22Rv1 (cell line): ENCODE measurements at regions not wholly inside any gene's neighbourhood (a gene's known extent, or its start where the extent isn't known, plus 50 kb on each side); places are given as distances from the start of the nearest gene placed in this dataset.

ENCODE experiments used
- H3K27ac ChIP-seq: fragments of 450-650 bp; 2 replicates; pipeline ENCODE4 v1.5.1; 2017
- ZFX ChIP-seq: fragments of 450-650 bp; IDR thresholded peaks from 2 replicates; pipeline ENCODE4 v1.6.1; 2017; ENCODE audit warnings: antibody characterized with exemption, borderline replicate concordance
- TF ChIP-seq, protein P1 (sequence below): fragments of 450-650 bp; IDR thresholded peaks from 2 replicates; pipeline ENCODE4 v1.5.1; 2017; ENCODE audit warnings: mild to moderate bottlenecking

DNA sequence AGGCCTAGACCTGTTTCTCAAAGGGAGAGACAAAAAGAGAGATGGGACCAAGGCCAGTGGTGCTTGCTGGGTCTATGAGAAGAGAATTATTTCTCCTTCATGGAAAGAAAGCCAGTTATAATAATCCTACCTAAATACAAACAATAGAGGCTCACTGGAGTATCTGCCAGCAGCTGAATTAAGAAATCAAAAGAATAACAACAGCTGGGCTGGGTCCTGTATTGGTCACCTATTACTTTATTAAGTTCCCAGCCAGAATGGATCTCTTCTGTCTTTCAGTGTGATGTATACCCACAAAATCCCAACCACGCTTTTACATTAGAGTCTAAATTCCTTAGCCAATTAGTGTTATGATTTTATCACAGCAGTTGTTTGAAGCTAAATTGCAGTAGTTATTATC, 297.8 kb upstream of the DACH1 start:
- no peak overlapping the region for H3K27ac ChIP-seq
- no peak for TF ChIP-seq ZFX
- TF ChIP-seq, protein P1, sequence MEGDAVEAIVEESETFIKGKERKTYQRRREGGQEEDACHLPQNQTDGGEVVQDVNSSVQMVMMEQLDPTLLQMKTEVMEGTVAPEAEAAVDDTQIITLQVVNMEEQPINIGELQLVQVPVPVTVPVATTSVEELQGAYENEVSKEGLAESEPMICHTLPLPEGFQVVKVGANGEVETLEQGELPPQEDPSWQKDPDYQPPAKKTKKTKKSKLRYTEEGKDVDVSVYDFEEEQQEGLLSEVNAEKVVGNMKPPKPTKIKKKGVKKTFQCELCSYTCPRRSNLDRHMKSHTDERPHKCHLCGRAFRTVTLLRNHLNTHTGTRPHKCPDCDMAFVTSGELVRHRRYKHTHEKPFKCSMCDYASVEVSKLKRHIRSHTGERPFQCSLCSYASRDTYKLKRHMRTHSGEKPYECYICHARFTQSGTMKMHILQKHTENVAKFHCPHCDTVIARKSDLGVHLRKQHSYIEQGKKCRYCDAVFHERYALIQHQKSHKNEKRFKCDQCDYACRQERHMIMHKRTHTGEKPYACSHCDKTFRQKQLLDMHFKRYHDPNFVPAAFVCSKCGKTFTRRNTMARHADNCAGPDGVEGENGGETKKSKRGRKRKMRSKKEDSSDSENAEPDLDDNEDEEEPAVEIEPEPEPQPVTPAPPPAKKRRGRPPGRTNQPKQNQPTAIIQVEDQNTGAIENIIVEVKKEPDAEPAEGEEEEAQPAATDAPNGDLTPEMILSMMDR: no peak

DNA sequence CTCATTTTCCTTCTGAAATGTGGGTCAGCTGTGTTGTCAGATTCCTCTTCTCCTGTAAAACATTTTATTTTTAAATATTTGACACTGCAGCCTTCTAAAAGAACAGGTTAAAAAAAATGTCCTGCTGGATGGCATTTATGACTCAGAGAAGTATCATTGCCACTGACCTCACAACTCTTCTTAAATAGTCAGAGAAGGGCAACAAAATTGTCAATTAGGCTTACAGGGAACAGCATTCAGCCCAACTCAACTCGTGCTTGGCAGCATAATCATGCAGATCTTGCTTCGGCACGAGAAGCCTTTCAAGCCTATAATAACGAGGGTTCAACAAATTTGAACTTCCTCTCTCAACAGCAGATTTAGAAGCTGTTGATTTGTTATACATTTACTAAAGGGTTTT, 296.7 kb upstream of the DACH1 start:
- TF ChIP-seq, protein P1: no peak
- no peak for TF ChIP-seq ZFX
- H3K27ac ChIP-seq: no peak overlapping the region

DNA sequence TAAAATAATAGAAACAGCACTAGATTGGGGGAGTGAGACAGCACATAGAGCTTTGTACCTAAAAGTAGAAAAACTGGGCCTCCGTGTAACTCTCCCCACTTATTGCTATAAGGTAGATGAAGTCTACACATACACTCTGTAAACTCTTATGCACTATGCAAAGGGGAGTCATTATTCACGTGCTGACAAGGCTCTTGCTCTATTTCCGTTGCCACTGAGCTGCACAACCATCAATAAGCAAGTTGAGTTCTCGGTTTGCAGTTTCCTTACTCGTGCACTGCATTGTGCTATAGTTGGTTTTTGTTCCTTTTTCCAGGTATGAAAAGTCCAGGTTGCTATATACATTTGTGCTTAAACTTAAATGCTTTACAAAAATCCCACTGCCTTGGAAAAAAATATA, 294.0 kb upstream of the DACH1 start:
- no peak for TF ChIP-seq ZFX
- TF ChIP-seq, protein P1: no peak
- H3K27ac ChIP-seq: no peak overlapping the region

DNA sequence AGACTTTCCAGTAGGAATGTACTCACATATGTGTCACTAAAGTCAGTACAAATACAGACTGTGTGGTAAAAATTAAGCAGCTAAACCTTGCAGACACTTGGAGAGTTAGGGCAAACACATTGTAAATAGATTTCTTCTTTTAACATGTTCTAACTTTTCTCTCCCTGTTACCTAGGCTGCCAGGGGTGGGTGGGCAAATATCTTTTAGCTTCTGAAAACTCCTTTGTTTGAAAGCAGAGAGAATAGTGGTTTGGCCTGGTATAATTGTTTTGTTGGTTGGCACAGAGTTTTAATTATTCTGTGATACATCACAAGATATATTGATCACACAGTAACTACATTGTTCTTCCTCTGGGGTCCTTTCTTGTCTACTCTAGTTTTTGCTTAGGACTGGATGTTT, 289.8 kb upstream of the DACH1 start:
- TF ChIP-seq ZFX: no peak
- TF ChIP-seq, protein P1: no peak
- no peak overlapping the region for H3K27ac ChIP-seq

DNA sequence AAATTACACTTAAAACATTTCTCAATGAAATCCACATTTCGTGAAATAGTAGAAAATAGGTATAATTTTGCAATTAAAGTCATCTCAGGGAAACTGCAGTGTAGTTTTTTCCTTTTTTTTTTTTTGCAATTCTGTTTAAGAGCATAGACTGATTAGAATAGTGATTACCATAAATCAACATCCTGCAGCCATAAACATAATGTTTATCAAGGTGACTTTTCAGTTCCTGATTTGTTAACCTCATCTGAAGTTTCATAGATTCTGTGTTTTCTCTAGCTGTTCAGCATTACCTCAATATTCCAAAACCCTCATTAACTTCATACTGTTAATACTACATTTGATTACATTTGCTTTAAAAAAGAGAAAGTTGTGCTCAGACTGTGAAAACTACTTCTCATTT, 286.3 kb upstream of the DACH1 start:
- no peak overlapping the region for H3K27ac ChIP-seq
- TF ChIP-seq ZFX: no peak
- TF ChIP-seq, protein P1: no peak

DNA sequence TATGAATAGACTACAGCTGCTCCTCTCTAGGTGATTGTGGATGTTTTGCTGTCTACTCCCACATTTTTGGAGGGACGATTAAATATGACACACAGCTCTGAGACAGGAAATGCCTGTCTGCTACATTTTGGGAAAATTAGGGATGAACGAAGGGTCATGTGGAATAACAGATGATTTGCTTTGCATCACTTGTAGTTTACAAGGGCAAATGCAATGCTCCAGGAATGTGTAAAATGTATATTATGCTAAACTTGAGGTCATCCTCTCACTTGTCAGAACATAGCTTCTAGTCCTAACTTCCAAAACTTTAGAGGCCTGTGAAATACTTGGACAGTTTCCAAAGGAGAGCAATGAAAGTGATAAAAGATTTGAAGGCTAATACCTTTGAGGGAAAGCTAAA, 284.2 kb upstream of the DACH1 start:
- H3K27ac ChIP-seq: no peak overlapping the region
- TF ChIP-seq ZFX: no peak
- TF ChIP-seq, protein P1: no peak

DNA sequence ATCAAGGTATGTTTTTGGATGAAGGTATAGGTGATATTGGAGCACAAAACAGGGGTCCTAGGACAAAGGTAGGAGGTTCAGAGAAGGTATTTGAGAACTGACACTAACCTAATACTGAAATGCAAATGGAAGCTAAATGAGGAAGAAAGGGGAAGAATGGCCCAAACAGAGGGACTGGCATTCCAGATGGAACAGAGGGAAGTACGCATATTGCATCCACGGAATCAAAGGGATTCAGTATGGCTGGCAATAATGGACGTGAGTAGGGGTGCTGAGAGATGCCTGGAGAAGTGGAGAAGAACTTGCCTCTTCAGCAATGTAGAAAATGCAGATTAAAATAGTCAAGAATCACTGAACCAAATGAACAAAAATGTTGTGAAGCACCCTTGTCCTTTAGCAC, 283.5 kb upstream of the DACH1 start:
- H3K27ac ChIP-seq: no peak overlapping the region

More for the DNA sequence above, 283.5 kb upstream of the DACH1 start:
- TF ChIP-seq, protein P1: no peak
- no peak for TF ChIP-seq ZFX
